Activated CD4-positive, alpha-beta T cell treated with anti-CD3 and anti-CD28 coated beads, Interleukin-2, Interleukin-4, amounts not matched to agents 100 ng/mL and 50 ng/mL, durations not matched to agents 16 hours and 8 hours (primary cell): ENCODE measurements at regions not wholly inside any gene's neighbourhood (a gene's known extent, or its start where the extent isn't known, plus 50 kb on each side); places are given as distances from the start of the nearest gene placed in this dataset.

Experiments used
- DNase-seq: peaks from one replicate; pipeline ENCODE4 v3.0.0-alpha.2; 2020; ENCODE audit warnings: low spot score

DNA sequence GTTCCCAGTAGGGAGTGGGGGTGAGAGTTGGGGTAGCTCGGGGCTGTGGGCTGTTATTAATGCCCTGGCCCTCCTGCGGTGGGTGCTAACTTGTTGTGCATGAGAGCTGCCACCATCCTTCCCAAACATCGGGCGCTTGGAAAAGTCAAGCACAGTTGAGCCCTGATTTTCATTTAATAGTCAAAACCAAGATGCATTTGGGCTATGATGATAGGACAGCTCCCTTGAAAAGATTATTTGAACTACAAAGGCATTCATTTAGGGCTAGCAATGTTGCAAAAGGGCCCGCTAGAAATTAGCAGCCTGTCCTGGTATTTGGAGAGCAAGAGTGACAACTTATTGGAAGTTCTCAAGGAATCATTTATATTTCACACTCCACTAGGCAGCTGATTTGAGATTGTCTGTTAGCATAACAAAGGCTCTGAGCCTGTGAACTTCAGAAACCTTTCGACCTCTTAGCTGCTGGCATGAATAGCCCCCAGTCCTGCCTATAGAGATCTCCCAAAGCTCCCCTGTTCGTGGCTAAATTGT, 128.2 kb upstream of the TMEM161B start:
- DNase-seq, result no peak

DNA sequence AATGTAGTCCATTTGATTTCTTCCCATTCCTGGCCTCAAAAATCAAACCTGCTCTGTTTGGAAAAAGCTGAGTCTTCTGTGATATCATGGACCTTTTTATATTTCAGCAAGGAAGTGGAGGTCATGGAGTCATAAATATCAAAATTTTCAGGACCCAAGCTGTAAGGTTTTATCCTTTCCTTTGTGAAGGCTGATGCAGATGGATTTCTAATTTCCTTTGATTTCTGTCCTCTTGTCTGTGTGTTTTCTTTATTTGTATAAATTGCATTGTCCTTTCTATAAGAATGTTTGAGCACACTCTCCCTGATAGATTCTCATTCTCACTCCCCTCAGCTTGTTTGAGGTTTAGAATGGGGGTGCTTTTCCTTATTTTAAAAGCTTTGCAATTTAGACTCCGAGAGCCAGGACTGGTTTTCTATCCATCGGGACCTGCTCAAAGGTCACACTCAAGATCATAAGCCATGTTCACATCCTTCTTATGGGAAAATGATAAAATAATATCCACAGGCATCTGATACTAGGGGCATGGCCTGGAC, 127.4 kb upstream of the TMEM161B start:
- no peak for DNase-seq

DNA sequence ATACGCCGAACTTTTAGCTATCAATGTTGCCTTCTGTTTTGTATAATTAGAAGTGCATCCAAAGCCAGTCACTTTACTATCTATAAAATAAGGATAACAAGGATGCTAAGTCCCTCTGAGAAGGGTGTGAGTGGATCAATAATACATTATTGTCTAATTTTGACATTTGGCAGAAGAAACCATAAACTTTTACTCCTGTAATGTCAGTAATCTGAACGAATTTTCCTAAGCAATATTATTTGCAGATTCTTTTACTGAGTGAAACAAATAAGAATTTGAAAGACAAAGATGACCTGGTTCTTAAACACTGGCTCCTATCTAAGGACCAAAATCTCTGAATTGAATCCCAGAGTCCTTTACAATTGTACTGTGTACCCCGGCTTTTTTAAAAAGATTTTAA, 126.6 kb upstream of the TMEM161B start:
- DNase-seq, result no peak

DNA sequence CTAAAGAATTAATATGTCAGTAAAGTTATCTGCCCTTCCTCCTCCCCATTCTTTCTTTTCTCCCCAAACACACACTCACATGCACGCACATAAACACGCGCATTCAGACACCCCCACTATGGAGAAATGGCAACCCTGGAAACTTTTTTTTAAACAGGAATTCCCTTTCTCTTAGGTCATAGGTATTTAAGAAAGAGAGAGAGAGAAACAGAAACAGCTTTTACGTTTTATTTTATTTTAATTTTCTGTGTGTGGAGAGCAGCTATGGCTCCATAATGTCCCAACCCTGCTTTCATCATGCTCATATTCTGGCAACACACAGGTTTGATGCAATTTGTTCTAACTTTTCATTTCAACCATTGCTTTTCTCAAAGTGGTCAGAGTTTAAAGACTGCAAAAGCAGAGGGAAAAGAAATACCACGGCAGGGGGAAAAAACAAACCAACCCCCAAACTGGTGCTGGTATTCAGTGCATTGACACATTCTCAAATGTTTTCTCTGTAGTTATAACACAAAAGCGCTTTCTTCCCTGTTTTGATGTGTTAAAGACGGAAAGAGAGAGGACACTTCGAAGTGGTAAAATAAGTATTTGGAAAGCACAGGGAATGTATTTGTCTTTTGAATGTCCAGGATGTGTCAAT, 126.0 kb upstream of the TMEM161B start:
- no peak for DNase-seq

DNA sequence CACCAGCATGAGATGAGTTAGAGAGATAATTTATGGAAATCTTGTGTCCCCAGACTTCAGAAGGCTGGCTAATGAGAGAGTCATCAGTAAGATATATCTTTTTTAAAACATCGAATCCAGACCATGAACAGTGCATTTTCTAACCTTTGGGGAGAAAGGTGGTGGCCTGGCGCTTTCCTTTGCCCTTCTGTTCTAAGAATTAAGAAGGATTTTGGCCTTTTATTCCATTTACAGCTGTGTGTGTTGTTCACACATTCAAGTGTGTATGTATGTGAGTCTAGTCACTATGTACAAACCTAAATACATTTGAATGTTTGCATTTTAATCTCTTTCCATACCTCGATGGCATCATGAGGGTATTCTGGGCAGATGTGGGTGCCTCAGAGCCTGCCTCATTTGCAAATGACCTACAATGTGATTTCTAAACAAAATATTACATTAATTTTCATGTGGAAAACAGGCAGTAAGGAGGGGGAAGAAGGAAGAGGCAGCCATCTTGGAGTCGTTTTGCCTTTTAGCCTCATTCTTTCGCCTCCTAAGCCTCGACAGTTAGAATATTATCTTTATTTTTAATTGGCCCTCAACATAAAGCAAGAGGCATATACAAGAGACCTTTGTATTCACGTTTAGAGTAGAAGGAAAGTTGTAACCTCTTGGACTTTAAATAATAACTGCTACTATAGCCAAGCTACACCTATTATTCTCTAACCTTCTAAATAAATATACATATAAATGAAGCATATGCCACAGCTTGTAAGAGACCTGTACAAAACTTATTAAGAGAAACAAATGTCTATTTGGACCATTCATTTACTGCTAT, 125.3 kb upstream of the TMEM161B start:
- DNase-seq, result no peak

DNA sequence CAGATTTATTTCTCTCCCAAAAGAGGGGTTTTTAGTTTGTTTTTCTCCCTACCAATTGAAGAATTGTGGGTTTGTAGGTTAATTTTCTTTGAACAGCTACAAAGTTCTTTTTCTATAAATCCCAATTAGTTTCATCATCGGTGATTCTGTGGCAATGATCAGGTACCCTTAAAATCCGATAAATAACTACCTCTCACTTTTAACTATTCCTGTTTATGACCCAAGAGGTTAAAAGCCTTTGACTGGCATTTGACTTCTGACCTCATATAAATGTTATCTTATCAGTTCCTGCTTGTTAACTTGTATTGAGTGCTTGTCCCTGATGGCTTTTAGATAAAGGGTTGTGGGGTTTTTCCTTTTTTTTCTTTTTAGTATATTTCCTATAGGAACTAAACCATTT, 124.4 kb upstream of the TMEM161B start:
- no peak for DNase-seq

DNA sequence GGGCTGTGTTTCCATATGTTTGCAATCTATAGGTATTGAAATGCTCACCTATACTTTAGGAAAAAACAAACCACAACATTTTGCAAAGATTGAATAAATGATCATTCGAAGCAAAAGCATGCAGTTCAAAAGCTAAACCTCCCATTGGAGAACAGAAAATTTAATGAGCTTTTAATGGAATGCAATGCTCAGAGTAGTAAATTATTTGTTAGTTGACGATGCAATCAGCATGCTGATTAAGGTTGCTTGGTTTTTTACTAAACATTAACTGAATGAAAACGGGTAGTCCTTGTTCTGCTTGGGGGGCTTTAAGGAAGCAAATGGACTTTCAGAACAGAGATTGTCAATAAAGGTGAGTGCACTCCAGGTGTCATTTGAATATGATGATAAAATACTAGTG, 123.3 kb upstream of the TMEM161B start:
- DNase-seq, result no peak

DNA sequence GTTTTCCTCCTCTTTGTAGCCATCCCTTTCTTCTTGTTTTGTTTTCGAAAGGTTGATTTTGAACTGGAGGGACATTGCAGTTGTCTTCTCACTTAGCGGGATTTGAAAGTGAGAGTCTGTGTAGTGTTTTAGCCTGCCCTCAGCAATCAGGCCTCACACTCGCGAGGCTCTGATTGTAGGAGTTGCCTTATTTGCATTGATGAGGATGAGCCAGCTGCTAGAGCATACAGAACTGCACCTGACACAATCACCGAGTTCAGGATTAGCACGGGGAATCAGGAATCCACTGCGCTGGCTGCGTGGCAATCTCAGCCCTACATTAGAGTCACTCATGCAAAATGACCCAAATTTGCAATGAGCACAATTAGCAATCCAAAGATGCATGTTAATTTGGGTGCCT, 122.5 kb upstream of the TMEM161B start:
- DNase-seq, result no peak

DNA sequence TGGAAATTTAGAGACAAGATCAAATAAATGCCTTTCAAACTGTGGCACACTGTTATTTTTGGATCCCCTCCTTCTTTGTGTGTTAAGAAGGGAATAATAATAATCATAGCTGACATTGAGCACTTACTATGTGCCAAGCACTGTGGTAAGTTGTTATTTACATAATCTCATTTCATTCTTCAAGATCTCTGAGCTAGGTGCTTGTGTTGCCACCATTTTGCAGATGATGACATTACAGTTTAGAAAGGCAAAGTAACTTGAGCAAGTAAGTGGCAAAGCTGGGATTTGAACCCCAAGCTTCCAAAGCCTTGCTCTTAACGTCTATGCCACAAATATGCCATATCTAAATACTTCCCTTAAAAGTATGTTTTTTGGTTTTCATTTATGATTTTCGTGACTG, 121.8 kb upstream of the TMEM161B start:
- DNase-seq, result no peak

DNA sequence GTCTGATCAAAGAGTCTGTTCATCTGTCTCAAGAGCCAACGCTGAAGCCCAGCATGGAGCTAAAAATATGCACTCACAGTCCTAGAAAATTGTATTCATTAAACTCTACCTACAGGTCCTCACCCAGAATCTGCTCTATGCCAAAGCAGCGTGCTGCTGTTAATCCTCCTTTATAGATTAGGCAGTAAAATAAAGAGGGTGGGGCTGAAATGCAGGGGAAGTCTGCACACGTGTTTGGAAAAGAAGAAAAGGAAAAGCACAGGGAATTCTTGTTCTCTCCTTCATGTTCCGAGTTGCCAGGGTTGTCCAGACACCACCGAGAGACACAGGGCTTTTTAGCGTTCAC, 121.4 kb upstream of the TMEM161B start:
- no peak for DNase-seq

DNA sequence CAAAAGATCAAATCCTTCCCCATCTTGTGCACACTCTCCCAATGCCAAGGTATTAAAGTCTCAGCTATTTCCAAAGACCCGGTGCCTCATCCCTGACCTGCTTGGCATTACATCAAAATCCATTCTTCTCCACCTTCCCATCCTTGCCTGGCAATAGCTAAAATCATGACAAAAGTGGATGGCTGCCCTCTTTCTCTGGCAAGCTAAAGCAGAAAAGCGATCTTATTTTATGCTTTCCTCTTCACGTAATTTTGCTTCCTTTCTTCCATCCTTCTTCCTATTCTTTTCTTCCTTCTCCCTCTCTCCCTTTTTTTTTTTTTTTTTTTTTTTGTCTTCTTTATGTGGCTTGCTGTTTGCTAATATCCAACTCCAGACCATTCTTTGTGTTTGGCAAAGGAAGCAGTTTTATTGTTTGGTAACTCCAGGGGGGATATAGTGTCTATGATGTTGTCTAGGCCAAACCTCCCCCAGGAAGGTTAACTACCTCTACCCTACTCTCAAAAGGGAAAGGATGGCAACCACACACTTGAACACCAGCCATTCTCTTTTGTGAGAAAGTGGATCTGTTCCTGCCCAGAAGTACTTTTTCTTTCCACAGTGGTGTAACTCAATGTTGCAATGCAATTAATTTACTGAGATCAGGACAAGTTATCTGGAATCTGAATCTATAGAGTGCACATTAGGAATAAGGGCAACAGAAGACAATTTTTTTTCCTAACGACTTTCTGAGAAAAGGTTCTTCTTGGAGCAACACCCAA, 120.9 kb upstream of the TMEM161B start:
- DNase-seq, result no peak

DNA sequence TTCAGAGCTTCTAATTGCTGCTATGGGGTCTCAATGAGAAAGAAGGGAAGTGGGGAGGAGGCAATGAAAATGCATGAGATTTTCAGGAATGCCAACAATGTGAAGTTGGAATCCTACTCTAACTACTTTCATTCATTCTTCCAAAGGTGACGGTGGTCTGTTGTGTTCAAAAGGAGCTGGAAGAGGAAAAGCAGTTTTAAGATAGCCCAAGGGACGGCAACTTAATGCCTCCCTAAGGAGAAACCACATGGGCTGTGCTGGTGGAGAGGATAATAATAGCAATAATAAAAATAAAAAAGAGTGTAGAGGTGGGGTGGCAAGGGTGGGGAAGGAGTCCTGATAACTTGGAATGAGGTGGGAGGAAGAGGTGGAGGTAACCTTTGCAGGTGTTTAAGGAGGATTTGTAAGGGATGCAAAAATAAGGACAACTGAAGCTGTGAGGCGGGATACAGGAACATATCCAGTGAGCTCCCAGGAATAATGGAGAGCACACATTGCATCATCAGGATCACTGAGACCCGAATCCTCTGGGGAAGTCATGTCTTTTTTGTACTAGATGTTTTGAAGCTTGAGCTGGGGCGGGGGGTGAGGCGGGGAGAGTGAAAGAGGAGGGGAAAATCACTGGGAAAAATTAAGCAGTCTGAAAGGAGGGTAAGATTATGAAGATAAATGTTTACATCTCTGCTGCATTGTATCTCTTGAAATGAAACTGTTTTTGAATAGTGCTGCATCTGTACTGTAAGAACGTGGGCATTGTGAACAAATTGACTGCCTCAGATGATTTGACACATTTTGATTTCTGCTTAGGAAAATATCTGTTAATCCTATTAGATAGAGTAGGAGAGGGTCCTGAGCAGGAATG, 120.1 kb upstream of the TMEM161B start:
- no peak for DNase-seq

DNA sequence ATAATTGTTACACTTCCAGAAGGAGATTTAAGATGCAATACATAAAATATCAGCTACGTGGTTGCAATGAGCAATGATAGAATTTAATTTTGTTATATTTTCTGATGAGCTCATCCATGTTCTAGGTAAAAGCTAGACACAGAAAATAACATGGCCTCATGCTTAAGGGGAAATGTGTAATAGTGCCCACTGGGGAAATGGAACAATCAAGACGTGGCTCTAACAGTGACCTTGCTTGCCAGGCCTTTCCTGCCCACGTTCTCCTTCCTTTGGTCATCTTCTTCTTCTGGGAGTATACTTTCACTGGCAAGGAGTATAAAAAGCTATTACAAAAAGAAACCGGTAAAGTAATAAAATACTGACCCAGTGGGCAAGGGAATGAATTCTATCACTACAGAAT, 116.2 kb upstream of the TMEM161B start:
- DNase-seq, result no peak

DNA sequence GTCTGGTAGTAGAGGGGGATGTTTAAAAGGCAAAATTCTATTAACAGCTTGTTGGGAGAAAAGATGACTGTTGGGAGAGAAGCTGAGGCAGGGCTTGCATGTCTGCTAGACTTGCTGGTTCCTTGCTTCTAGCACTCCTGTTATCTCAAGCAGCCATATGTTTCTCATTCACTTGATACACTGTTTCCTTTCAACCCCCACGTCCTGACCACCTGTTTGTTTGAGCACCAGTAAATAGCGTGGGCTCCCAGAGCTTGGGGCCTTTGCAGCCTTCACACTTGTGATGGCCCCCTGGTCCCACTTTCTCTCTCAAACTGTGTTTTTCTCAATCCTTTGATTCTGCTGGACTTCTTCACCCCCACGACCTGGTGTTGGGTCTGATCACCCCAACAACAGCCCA, 111.7 kb upstream of the TMEM161B start:
- no peak for DNase-seq

DNA sequence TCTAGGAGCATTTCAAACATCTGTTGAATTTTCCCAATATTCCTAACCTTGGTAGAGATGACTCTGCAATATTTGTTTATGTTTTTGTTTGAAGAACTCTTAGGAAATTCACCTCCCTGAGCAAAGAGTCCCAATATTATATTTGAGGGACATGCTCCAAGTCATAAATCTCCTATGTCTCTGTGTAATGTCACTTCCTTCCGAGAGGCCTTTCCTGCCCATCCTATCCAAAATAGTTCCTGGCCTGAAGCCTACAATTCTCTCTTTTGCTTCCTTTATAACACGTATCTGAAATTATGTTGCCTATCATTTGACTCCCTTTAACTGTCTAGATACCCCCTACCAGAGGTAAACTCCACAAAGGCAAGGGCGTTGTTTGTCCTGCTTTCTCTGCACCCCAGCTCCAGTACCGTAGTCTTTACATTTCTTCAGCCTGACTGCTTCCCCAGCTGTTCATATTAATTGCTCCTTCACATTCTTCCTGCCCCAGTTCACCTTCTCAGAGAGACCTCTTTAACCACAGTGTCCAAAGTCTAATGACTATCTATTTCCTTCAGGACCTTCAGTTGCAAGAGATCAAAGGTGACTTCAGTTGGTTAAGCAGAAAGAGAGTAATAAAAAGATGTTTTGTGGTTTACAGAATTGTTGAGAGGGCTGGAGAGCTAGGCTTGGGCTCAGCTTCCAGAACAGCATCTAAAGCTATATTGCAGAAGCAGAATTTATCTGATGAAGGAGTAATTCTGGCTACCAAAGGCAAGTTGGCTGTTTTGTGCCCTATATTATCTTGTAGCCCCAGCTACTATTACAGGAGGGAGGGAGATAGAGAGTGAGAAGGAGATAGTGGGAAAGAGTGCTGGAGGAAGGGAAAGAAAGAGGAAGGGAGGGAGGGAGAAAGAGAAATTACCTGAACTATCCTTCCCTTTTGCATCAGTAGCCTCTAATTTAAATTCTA, 109.3 kb upstream of the TMEM161B start:
- no peak for DNase-seq

DNA sequence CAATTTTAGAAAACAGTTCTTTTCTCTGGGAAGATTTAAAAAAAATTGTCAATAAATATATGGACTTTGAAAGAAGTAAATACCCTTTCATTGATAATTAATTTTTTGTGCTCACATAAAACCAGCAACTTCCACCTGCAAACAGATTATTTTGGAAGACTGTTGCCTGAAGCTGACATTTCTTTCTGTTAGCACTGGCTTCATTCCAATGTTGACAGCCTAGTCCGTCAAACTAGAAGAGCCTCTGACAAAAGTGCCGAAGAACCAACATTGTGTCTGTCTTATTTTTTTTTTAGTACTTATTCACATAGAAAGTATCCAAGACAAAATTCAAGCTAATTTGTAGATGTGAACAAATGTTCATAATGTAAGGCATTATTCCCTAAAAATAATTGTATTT, 108.6 kb upstream of the TMEM161B start:
- no peak for DNase-seq

DNA sequence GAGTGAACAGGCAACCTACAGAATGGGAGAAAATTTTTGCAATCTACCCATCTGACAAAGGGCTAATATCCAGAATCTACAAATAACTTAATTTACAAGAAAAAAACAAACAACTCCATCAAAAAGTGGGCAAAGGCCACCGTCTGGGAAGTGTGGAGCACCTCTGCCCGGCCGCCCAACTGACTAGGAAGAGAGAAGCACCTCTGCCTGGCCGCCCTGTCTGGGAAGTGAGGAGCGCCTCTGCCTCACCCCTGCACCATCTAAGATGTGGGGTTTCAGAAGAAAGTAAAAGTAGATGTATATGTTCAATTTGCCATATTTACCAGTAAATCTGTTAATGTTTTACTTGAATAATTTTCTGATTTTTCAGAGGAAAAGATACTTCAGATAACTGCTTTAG, 108.1 kb upstream of the TMEM161B start:
- DNase-seq, result no peak

DNA sequence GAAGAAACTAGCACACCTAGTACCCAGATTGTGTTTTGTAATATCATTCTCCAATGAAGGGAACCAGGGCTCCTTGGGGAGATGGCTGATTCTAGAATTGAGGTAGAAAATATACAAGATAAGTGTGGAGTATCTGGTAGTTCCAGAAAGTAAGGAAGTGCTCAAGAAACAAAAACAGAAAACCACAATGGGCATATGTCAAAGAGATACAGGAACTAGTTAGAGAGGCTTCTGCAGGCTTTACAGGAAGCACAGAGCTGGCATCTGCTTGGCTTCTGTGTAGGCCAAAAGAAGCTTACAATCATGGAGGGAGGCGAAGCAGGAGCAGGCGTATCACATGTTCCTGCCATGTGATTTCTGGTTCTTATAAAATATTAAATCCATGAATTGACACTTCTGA, 105.7 kb upstream of the TMEM161B start:
- DNase-seq, result no peak

DNA sequence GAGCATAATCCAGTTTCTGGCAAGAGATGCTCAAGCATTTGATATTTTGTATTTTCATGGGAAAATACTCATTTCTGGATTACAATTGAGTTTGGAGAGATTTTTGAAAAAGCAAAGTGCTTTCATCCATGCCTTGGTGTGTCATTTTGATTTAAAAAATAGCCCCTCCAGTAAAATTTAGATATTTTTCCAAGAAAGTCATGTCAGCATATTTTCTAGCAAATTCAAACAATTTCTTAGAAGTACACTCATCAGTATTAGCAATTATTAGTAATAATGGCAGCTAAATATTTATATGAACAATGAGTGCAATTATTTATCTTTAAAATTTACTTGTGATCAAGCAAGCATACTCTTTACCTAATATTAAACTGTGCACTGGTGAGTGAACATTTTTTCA, 102.2 kb upstream of the TMEM161B start:
- no peak for DNase-seq

DNA sequence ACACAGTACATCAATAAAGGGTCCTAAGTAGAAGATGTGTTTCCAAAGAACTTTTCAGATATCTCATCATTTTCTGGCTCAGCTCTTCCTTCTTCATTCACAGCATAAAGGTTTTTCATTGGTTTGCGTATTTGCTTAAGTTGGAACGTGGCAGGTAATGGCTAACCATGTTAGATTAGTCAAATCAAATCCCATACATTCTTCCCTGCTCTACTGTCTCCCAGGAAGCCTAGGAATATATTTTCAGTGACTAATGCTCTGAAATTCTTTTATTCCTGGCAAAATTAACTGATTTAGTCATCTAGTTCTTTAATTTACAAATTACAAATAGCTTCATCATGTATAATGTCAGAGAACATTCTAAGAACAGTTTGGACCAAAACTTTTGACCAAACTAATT, 99.6 kb upstream of the TMEM161B start:
- DNase-seq, result no peak

DNA sequence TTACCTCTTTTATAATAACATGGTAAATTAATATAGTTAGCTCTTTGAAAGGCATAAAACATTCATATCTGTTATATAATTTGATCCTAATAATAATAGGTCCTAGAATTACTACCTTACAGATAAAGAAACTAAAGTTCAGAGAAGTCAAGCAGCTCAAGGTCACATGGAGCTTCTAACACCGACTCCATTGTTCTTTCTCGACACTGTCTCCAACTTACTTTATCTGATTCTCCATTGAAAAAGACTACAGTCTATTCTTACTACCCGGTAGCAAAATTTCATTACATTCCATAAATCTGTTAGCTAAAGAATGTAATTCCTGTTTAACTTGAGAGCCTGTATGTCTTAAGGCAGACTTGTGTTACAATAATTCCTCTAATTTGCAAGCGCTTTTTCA, 96.3 kb upstream of the TMEM161B start:
- DNase-seq, result no peak
